KMS-11 (cell line): ENCODE measurements at regions not wholly inside any gene's neighbourhood (a gene's known extent, or its start where the extent isn't known, plus 50 kb on each side); places are given as distances from the start of the nearest gene placed in this dataset.

Experiments
- H2AFZ ChIP-seq: fragments of 200-600 bp; sonication (generic); 2 replicates; pipeline ENCODE4 v1.6.1; 2016; ENCODE audit warnings: antibody characterized with exemption, mixed run types, low read depth
- H3K27ac ChIP-seq: fragments of 200-600 bp; sonication (generic); 2 replicates; pipeline ENCODE4 v1.6.1; 2016; ENCODE audit warnings: mild to moderate bottlenecking, mixed run types
- H3K27me3 ChIP-seq: fragments of 200-600 bp; sonication (generic); 2 replicates; pipeline ENCODE4 v1.6.1; 2017; ENCODE audit warnings: mild to moderate bottlenecking, low read depth, mixed run types, moderate library complexity; ENCODE audit not compliant: insufficient read depth
- H3K36me3 ChIP-seq: fragments of 200-600 bp; sonication (generic); 2 replicates; pipeline ENCODE4 v1.6.1; 2017; ENCODE audit warnings: mild to moderate bottlenecking, mixed run types; ENCODE audit not compliant: insufficient read depth
- H3K4me1 ChIP-seq: fragments of 200-600 bp; sonication (generic); 2 replicates; pipeline ENCODE4 v1.6.1; 2016; ENCODE audit warnings: mild to moderate bottlenecking, low read depth, mixed run types; ENCODE audit not compliant: poor library complexity, severe bottlenecking
- H3K4me2 ChIP-seq: fragments of 200-600 bp; sonication (generic); 2 replicates; pipeline ENCODE4 v1.7.0; 2016; ENCODE audit warnings: mild to moderate bottlenecking, mixed run types
- H3K4me3 ChIP-seq: fragments of 200-600 bp; sonication (generic); IDR thresholded peaks from 2 replicates; pipeline ENCODE4 v1.6.1; 2017; ENCODE audit warnings: low read depth, low read length, mixed read lengths; ENCODE audit not compliant: insufficient read depth
- H3K79me2 ChIP-seq: fragments of 200-600 bp; sonication (generic); 2 replicates; pipeline ENCODE4 v1.6.1; 2016; ENCODE audit warnings: low read depth, mixed run types; ENCODE audit not compliant: insufficient read depth
- H3K9ac ChIP-seq: fragments of 200-600 bp; sonication (generic); 2 replicates; pipeline ENCODE4 v1.6.1; 2016; ENCODE audit warnings: mild to moderate bottlenecking, mixed run types
- H4K20me1 ChIP-seq: fragments of 200-600 bp; sonication (generic); 2 replicates; pipeline ENCODE4 v1.6.1; 2016; ENCODE audit warnings: mild to moderate bottlenecking, mixed run types; ENCODE audit not compliant: insufficient read depth
- CTCF ChIP-seq: fragments of 200-600 bp; sonication (generic); conservative IDR thresholded peaks from 2 replicates; pipeline ENCODE4 v1.6.1; 2017; ENCODE audit warnings: low read depth, mild to moderate bottlenecking, antibody characterized with exemption, low read length, moderate library complexity, mixed read lengths

GRCh38 chr11:115894176-115894575 is 390.0 kb upstream of the CADM1 start:
- H4K20me1 ChIP-seq, result no peaks in the 10 kb centered on the region
- no peaks in the 10 kb centered on the region for H3K36me3 ChIP-seq
- no peak for TF ChIP-seq CTCF
- H3K4me3 ChIP-seq, result no peak overlapping the region
- H3K9ac ChIP-seq, result no peak overlapping the region
- no peak overlapping the region for H2AFZ ChIP-seq
- H3K27ac ChIP-seq, result no peak overlapping the region
- no peaks in the 10 kb centered on the region for H3K27me3 ChIP-seq
- no peaks in the 10 kb centered on the region for H3K4me1 ChIP-seq
- H3K4me2 ChIP-seq, result no peak overlapping the region
- H3K79me2 ChIP-seq, result no peaks in the 10 kb centered on the region

GRCh38 chr11:115893461-115894099 is 389.4 kb upstream of the CADM1 start:
- no peaks in the 10 kb centered on the region for H3K36me3 ChIP-seq
- no peak overlapping the region for H3K27ac ChIP-seq
- no peaks in the 10 kb centered on the region for H3K79me2 ChIP-seq
- no peaks in the 10 kb centered on the region for H4K20me1 ChIP-seq
- no peak overlapping the region for H3K4me3 ChIP-seq
- H3K9ac ChIP-seq, result no peak overlapping the region
- TF ChIP-seq CTCF, result no peak
- H3K4me1 ChIP-seq, result no peaks in the 10 kb centered on the region
- no peak overlapping the region for H2AFZ ChIP-seq
- H3K27me3 ChIP-seq, result no peaks in the 10 kb centered on the region
- H3K4me2 ChIP-seq, result no peak overlapping the region

GRCh38 chr11:115892016-115892415 is 387.8 kb upstream of the CADM1 start:
- Histone ChIP-seq H3K27ac (no peak overlapping the region), H3K9ac (no peak overlapping the region), H2AFZ (no peak overlapping the region), H4K20me1 (no peaks in the 10 kb centered on the region), H3K79me2 (no peaks in the 10 kb centered on the region), H3K27me3 (no peaks in the 10 kb centered on the region), H3K36me3 (no peaks in the 10 kb centered on the region), H3K4me1 (no peaks in the 10 kb centered on the region), H3K4me2 (no peak overlapping the region), H3K4me3 (no peak overlapping the region)
- no peak for TF ChIP-seq CTCF

GRCh38 chr11:115891581-115891980 is 387.4 kb upstream of the CADM1 start:
- Histone ChIP-seq H3K4me2 (no peak overlapping the region), H3K27me3 (no peaks in the 10 kb centered on the region), H3K27ac (no peak overlapping the region), H3K36me3 (no peaks in the 10 kb centered on the region), H3K4me3 (no peak overlapping the region), H3K4me1 (no peaks in the 10 kb centered on the region), H4K20me1 (no peaks in the 10 kb centered on the region), H3K9ac (no peak overlapping the region), H2AFZ (no peak overlapping the region), H3K79me2 (no peaks in the 10 kb centered on the region)
- TF ChIP-seq CTCF, result no peak
